GM21529 (cell line): ENCODE measurements at regions not wholly inside any gene's neighbourhood (a gene's known extent, or its start where the extent isn't known, plus 50 kb on each side); places are given as distances from the start of the nearest gene placed in this dataset.
A peak's percentile ranks its signal among the peaks of the same experiment; 100 is the strongest.

Source experiments
- ATAC-seq: cut with Tn5 transposase; IDR thresholded peaks from one replicate; pipeline ENCODE4 v1.9.1; 2021; ENCODE audit not compliant: unreplicated experiment

DNA sequence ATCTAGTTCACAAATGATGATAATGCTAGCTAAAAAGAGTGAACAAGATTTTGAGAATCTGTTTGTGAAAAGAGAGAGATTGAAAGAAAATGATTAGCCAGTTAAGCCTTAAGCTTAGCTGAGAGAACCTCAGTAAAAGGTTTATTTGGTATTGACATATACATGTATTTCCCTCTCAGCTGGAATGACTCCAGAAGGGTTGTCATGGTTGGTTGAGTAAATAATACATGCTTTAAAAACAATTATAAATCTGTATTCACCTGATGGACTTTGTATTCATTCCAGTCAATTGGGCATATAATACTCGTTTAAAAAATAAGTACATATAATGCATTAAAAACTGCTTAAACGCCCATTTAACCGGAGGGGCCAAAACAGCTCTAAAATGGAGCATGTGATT lies 181.4 kb downstream of the GRB14 start:
- ATAC-seq = no peak

DNA sequence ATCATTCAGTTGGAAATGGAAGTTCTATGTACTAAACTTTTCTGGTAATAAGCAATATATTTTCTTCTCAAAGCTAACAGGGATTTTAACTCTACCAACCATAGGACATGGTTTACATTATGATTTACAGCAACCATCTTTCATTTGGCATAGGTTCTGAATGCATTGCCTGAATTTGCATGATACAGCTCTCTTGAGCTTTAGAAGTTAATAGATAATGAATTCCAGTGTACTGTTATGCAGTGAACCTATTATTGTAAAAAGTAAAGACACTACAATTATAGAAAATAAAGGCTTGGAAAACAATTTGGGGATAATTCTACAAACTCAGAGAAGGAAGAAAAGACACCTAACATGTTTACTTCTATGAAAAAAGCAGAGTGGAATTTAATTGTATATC lies 182.0 kb downstream of the GRB14 start:
- no peak for ATAC-seq

DNA sequence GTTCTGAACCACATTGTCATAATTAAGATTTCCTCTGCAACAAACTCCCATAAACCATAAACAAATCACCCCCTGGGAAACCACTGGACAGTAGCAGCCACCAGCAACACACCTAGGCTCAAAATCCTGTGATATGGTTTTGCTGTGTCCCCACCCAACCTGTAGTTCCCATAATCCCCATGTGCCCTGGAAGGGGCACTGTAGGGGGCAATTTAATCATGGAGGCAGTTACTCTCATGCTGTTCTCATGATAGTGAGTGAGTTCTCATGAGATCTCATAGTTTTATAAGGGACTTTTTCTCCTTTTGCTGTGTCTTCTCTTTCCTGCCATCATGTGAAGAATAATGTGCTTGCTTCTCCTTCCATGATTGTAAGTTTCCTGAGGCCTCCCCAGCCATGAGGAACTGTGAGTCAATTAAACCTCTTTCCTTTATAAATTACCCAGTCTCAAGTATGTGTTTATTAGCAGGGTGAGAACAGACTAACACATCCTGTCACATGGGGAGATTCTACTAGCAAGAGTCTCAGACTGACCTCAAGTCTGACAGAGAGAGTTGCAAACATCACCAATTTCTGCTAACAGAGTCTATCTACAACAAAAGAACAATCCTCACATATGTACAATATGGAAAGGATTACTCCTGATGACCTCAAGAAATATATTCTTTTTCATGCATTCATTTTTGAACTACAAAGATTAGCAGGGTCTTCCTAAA lies 182.6 kb downstream of the GRB14 start:
- ATAC-seq = no peak

DNA sequence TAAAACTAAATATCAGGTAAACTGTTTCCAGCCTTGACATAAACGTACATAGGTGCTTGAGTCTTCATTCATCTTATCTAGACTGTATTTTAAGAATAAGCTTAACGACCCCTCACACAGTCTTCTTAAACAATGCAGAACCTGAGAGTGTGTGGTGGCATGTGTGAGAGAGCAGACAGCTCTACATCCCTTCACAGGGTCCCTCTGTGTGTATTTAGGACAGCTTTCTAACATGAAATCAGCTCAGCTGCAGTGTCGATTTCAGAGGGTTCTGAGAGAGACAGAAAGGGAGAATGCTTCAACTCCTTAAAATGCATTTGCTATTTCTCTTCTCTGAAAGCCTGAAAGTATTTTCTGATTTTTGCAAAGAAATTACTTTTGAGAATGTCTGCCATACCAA lies 185.2 kb downstream of the GRB14 start:
- ATAC-seq = no peak

DNA sequence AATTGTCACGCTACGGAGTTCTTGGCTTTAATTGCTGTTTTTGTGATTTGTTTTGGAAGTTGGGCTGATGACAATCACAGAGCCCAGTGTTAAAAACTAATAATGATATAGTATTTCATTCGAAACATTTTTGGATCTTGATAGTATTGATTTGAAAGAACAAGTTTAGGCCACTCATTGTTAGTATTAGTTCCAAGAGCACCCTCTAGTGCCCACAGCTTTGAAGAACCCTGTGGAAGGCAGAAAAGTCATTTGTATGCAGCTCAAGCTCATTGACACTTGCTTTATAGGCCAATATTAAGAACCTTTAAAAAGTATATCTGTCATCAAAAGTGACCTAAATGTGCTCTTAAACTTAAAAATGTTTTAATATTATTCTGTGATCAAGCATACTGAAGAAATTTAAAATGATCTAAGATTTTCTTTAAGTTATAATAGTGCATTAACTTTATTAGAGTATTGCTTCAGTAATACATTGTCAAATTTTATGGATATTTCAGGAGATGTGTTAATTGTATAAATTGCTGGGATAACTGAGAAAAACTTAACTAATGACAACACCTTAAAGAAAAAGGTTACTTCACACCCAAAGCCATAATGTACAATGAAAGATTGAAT lies 191.0 kb downstream of the GRB14 start:
- ATAC-seq = no peak

DNA sequence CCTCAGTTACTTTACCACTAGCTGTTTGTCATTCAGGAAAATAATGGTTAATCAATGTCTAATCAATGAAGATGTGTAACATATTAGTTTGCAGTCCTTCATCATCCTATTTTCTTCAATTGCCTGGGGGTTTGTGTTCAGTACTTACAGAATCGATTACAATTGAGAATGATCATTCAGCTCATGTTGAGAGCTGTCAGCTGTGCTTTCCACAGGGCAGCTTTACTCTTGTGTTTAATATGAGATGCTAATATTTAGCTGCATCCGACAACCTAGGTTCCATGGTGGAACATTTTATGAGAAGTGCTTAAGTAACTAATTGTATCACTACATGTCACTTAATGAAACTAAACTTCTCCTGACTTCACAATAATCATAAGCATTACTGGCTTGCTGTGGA lies 191.9 kb downstream of the GRB14 start:
- no peak for ATAC-seq

DNA sequence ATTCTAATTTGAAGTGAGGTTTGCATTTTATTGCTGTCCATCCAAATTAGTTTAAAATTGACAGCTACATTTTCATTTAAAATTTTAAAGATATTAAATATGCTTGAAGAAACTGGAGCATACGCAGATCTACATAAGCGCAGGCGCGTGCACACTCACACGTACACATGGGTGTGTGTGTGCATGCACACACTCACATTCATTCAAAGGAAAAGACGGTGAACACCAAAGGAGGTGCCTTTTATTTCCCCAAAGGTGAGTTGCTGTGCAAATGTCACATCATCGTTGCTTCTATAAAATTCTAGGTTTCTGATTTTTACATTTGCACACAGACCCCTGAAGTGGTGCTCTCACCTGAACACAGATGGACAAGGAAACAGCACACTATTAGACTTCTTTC lies 194.2 kb downstream of the GRB14 start:
- ATAC-seq = no peak

DNA sequence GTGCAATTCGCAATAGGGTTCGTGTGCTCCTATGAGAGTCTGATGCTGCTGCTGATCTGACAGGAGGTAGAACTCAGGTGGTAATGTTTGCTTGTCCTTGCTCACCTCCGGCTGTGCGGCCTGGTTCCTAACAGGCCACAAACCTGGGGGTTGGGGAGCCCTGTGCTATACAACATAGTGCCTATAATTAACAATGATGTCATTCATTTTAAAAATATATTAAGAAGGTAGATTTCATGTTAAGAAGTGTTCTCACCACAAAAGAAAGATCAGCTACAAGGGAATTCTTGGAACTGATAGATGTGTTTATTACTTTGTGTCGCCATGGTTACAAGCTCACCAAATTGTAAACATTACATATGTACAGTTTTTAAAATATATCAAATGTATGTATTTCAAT lies 200.5 kb downstream of the GRB14 start:
- ATAC-seq = no peak

DNA sequence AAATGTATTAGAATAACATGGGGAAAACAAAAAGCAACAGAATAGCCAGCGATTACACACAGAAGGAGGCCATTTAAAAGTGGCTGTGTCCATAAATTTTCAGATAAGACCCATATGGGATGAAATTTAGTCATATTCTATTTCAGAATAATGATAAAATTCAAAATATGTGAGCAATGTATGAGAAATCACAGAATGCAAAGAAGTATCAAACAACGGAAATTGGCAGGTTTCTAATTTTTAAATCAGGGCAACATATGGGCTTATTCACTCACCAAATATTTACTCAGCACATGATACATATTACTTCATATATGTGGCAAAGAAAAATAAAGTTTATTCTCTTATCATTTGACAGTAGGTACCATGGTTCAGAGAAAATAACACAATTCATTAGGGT lies 208.5 kb downstream of the GRB14 start:
- ATAC-seq = no peak

DNA sequence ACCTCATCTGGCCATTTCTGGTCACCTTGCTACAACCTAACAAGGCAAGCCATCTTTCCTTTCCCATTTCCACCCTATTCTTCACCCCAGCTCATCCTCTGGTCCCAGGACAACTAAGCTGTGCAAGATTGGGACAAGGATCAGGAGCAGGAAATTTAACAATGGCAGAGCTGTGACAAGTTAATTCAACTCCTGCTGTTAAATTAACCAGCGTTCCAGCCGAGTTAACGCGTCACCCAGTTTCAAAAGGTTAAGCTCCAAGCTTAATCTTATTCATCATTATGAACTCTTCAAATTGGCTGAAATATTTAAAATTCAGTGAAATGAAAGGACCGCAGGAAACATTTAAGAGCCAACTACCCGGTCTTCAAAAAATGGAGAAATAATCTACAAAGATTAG lies 231.9 kb downstream of the GRB14 start:
- no peak for ATAC-seq

DNA sequence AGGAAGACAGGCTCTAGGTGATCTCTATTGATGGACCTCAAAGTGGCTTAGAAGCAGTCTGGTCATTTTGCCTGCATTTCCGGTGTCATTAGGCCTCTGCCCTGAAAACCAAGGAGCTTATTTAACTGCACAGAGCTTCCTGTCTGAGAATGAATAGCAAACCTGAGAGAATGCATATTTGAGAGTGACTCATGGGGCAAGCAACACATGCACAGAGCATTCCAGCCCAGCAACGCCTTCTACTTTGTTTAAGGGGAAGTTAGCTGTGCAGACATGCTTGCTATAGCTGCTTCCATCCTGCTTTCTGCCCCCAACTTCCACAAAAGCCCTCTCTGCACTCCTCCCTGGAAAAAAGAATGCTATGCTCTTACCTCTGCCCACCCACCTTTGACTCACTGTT lies 232.8 kb downstream of the GRB14 start:
- ATAC-seq = peak; percentile 74

DNA sequence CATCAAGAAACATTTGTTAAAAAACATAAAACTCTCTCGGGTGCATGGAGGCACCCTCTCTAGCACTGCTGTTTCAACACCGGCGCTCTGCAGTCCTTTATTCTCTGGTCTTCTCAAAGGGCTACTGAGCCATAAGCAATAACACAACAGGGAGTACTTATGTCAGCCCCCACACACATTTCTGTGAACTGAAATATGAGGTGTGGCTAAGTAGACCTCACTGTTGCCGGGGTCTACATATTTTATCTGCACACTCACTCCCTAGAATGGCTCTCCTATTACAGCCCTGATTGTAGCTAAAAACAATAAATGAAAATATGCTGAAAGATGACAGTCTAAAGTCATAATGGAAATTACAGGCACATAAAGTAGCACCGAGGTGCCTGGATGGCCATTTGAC lies 235.1 kb downstream of the GRB14 start:
- no peak for ATAC-seq

DNA sequence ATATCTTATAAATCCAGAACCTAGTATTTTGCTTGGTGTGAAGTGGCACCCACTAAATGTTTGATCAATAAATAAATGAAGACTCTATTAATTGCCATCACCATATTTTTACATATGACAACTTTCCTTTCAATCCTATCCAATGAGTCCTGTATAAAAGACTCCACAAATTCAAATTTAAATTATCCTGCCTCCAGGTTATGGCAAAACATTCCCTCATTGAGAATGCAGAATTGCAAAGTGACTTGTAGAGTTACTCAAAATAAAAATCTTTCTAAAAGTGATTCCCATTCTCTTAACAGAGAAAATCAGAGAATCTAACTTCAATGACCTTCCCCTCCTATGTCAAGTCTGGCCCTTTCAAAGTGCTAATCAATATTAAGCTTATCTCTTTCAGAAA lies 236.8 kb downstream of the GRB14 start:
- no peak for ATAC-seq

DNA sequence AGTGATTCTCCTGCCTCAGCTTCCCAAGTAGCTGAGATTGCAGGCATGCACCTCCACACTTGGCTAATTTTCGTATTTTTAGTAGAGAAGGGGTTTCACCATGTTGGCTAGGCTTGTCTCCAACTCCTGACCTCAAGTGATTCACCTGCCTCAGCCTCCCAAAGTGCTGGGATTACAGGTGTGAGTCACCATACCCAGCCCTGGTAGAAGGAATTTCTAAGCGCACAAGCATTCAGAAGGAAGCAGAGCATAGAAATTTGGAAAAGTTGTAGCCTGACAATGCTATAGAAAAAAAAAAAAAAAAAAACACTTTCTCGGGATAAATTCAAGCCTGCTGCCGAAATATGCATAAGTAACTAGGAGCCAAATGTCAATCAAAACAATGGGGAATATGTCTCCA lies 249.4 kb downstream of the GRB14 start:
- no peak for ATAC-seq

DNA sequence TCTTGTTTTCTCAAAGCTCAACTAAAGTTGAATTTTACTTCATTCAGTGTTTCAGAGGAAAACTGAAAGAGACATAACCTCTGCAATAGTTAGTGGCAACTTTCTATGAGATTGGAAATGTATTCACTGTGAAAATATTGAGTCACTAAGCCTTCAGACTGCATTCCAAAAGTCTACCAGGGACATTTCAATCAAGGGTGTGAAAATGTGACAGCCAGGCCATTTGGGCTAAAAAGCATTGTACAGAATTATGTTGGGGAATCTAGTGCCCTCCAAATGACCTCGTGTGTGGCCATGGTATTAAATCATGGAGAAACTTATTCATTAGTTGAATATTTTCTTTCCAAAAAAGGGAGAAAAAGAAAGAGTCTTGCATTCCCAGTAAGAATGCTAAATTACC lies 251.9 kb downstream of the GRB14 start:
- no peak for ATAC-seq

DNA sequence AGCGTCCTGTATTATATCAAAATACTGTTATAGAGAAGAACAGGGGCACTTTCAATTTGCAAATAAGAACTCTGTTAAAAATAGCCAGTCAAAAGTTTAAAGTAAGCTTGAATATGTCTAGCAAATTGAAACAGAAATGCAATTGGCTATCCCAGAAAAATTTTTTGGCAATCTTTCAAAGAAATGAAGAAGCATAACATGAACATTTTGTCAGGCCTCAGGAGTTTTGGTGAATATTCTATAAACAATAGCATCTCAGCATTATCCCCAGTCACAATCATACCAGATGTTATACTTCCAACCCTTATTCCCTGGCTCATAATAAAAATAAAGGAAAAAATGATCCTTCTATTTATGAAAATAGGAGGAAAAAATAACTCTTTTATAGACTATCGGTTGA lies 252.4 kb downstream of the GRB14 start:
- no peak for ATAC-seq

DNA sequence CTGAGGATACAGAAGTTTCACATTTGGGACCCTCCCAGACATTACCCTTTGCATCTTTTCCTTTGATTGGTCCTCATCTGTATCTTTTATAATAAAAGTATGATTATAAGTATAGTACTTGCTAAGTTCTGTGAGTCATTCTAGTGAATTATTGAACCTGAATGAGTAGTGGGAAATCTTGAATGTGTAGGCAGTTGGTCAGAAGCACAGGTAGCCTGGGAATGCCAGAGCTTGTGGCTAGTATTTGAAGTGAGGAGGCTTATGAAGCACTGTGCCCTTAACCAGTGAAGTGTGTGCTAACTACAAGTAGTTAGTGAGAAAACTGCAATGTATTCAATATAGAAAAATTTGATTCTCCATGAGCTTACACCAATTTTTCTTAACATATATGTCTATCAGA lies 257.6 kb downstream of the GRB14 start:
- ATAC-seq = no peak

DNA sequence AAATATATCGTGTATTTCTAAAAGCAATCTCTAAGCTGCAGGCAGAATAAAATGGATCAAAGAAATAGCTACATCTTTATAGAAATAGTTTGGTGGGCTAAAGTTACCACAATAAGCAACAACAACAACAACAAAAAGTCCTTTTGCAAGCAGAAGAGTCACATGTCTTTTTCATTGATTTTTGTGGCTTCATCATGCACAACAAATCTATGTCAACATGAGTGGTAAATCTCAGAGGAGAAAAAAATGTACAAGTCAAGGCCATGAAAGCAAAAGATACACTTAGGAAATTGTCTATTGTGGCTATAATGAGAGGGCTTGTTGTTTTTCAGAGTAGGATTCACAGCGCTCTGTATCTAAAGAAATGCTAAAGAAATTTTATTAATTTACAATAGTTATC lies 269.7 kb downstream of the GRB14 start:
- no peak for ATAC-seq

DNA sequence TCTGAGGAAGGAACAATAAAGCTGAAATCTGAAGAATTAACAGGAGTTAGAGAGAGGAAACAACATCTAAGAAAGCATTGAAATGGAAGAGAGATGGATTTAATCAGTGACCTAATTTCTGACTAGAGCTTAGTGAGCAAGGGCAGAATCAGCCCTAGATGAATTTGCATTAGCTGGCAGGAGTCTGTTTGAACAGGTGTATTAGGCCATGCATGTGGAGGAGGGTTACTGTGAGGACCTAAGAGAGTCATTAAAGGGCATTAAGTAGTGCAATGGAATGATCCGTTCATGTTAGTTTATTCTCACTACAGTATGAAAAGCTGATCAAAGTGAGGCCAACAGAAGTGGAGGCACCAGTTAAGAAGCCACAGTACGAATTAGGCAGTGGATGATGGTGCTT lies 285.3 kb downstream of the GRB14 start:
- ATAC-seq = no peak

DNA sequence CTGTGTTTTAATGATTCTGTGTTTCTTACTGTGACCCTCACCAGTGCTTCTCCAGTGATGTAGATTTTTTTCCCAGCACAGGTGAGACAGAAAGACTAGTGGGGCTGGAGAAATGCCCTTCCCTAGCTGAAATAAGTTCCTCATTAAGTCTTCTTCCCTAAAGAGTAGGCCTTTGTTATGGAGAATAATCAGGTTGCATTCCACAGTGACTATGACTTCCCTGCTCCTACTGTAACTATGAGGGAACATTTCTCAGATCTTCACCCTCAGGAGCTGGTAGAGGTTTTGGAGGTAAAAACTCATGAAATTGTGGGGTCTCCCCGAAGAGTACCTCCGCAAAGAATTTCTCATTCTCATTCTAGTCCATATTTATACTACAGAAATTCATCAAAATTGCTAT lies 286.2 kb downstream of the GRB14 start:
- ATAC-seq = no peak

DNA sequence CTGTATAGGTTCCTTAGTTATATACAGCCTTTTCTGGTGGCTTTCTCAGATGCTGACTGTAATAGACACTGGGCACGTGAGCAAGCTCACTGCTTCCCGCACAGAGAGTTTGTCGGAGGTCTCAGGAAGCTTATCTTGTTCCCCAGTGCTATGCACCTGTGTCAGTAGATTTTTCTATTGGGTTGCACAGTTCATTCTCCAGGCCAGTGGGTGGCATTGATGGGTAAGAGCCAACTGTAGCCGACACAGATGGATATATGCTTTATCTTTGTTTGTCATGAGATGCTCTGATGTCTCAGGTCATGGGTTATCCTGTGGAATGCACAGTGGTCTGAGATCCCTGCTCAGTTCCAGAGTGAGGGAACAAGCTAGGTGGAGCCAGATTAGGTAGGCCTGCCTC lies 293.0 kb downstream of the GRB14 start:
- no peak for ATAC-seq

DNA sequence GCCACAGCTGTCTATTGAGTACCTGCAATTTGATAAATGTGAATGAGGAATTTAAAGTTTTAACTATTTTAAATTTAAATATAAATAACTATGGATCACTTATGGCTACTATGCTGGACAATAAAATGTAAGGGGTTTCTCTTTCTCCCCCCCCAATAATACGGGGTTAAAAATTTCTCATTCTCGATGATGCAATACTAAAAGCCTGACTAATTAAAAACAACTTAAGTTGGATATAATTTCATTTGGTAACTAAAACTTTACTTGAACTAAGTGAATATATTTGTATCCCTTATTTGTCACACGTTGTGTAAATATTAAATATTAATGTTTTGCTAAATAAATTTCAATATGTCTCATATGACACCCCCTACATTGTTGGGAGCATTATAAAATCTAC lies 297.3 kb downstream of the GRB14 start:
- no peak for ATAC-seq

DNA sequence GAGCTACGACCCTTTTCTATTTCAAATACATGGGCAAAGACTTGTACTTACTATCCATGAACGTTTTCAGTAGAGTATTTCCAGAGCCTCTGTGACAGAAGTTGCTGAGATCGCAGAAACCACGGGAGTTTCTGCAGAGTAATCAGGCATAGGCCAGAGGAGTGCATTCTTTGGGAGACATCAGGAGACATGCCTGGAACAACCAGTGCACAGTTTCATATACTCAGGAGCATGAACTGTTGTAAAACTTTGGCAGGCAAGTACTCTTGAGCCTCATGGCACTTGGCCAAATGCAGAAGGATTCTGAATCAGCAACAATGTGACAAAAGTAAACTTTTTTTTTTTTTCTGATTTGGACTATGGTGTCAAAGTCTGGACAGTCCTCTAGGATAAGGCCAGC lies 307.1 kb downstream of the GRB14 start:
- ATAC-seq = no peak
